ENCODE measurements at regions not wholly inside any gene's neighbourhood (a gene's known extent, or its start where the extent isn't known, plus 50 kb on each side); places are given as distances from the start of the nearest gene placed in this dataset.
A peak's percentile ranks its signal among the peaks of the same experiment; 100 is the strongest.

DNA sequence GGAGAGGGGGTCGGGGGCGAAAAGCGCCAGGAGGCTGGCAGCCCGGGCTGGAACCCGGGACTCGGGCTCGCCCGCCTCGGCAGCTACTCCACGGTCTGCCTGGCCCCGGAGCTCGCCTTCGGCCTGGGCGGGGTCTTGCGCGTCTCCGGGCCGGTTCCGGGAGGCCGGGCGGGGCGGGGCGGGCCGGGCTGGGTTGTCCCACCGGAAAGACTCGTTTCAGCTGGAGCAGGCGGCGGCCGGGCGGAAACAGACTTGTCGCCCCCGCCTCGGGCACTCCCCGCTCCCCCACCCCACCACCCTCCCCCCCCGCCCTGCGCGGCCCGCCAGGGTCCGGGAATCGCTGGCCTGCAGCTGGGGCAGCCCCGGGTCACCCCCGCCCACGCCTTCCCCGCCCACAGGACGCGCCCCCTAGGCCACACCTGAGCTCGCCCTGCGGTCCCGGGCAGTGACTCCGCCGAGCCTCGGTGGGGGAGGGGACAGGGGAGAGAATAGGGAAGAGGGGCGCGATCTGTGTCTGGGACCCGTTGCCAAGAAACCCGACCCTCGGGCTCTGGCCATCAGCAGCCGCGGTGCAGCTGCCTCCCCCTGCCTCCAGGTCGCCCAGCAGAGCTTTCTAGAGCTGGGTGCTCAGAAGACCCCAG, 109.4 kb downstream of the KCTD15 start:
- DNase-seq (ENCODE audit: low spot score) (peak; percentile 24), ATAC-seq (ENCODE audit: low FRiP score) (peak; percentile 80)
- TF ChIP-seq, protein P1, sequence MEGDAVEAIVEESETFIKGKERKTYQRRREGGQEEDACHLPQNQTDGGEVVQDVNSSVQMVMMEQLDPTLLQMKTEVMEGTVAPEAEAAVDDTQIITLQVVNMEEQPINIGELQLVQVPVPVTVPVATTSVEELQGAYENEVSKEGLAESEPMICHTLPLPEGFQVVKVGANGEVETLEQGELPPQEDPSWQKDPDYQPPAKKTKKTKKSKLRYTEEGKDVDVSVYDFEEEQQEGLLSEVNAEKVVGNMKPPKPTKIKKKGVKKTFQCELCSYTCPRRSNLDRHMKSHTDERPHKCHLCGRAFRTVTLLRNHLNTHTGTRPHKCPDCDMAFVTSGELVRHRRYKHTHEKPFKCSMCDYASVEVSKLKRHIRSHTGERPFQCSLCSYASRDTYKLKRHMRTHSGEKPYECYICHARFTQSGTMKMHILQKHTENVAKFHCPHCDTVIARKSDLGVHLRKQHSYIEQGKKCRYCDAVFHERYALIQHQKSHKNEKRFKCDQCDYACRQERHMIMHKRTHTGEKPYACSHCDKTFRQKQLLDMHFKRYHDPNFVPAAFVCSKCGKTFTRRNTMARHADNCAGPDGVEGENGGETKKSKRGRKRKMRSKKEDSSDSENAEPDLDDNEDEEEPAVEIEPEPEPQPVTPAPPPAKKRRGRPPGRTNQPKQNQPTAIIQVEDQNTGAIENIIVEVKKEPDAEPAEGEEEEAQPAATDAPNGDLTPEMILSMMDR (IDR thresholded peaks at IDR 0.05) = no peak

DNA sequence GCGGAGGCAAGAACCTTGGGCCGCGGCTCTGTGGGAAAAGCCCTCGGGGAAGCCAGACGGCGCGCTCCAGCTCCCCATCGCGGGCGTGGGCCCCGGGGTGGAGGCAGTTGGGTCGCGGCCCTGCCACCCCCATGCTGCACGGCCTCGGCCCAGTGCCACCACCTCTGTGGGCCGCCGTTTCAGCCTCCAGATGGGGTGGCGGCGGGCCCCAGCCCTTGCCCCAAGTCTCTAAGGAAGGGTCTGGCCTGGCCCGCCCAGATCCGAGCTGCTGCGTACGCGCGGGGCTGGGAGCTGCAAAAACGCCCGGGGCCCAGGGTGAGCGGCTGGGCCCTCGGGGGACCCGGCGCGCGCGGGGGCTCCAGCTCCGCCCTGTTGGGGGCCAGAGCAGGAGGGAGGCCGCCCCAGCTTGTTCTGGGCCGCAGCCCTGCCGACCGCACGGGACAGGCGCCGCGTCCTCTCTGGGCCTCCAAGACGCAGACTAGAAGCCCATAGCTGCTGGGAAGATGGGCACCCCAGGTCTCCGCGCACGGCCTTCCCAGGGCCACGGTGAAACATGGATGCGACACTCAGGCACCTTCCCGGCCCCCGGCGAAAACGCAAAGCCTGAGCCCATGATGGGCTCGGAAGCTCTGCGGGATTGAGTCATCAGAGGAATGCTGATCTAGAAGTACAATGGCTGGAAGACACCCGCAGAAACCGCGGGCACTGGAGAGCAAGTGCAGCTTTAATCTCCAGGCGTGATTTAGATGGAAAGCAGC, 110.1 kb downstream of the KCTD15 start:
- peak; percentile 9 for ATAC-seq (ENCODE audit: low FRiP score)
- TF ChIP-seq, protein P1 (IDR thresholded peaks at IDR 0.05) = no peak
- DNase-seq (ENCODE audit: low spot score) = no peak

DNA sequence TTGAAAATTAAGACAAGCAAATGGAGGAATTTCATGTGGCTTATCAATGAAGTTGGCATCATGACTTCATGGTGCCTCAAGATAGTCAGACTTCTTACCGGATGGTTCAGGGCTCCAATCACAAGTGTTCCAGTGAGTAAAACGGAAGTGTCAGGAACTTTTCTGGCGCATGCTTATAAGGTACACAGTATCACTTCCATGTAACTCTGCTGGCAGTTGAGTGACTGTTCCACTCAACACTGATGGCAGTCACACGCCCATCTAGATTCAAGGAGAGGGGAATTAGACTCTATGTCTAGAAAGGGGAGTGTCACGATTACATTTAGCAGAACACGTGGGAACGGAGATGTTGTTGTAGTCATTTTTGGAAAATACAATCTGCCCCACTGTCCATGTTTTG, 114.3 kb downstream of the KCTD15 start:
- no peak for ATAC-seq (ENCODE audit: low FRiP score)

DNA sequence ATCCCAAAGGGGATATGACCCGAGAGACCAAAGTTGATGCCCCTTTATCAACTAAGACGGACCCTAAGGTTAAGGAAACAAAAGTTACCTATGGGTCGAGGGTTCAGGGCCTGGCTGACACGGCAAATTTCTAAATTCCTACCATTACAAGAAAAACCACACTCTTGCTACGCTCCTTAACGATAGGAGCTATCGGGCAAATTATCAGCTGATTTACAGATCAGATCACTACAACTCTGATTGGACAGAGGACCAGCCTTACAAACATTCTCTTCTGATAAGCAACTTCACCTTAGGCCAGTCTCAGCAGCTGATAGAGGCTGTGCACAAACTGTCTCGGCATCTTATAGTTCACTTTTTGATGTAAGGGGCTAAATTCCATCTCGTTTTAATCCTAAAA, 117.9 kb downstream of the KCTD15 start:
- TF ChIP-seq, protein P1 (IDR thresholded peaks at IDR 0.05) = no peak
- ATAC-seq (ENCODE audit: low FRiP score) (no peak), DNase-seq (ENCODE audit: low spot score) (no peak)

More for the DNA sequence above, 114.3 kb downstream of the KCTD15 start:
- TF ChIP-seq, protein P1 (IDR thresholded peaks at IDR 0.05) = no peak
- DNase-seq (ENCODE audit: low spot score) = no peak

DNA sequence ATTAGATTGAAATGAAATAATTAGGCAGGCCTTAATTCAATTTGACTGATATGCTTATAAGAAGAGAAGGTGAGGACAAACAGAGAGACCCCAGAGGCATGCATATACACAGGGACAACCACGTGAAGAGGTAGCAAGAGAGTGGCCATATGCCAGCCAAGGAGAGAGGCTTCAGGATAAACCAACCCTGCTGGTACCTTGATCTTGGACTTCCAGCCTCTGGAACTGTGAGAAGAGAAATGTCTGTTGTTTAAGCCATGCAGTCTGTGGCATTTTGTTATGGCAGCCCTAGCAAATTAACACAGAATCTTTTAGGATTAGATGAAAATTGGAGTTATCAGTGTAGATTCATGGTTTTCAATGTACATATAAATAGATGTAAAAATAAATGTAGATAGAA, 120.1 kb downstream of the KCTD15 start:
- TF ChIP-seq, protein P1 (IDR thresholded peaks at IDR 0.05) = no peak
- no peak for DNase-seq (ENCODE audit: low spot score)
- ATAC-seq (ENCODE audit: low FRiP score) = no peak

DNA sequence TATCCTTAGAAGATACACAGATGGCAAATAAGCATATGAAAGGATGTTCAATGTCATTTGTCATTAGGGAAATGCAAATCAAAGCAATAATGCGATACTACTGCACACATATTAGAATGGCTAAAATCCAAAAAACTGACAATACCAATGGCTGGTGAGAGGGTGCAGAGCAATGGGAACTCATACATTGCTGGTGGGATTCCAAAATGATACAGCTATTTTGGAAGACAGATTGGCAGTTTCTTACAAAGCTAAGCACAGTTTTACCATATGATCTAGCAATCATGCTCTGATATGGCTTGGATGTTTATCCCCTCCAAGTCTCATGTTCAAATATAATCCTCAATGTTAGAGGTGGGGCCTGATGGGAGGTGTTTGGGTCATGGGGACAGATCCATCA, 122.6 kb downstream of the KCTD15 start:
- TF ChIP-seq, protein P1 (IDR thresholded peaks at IDR 0.05) = no peak
- ATAC-seq (ENCODE audit: low FRiP score) = no peak
- DNase-seq (ENCODE audit: low spot score) = no peak

DNA sequence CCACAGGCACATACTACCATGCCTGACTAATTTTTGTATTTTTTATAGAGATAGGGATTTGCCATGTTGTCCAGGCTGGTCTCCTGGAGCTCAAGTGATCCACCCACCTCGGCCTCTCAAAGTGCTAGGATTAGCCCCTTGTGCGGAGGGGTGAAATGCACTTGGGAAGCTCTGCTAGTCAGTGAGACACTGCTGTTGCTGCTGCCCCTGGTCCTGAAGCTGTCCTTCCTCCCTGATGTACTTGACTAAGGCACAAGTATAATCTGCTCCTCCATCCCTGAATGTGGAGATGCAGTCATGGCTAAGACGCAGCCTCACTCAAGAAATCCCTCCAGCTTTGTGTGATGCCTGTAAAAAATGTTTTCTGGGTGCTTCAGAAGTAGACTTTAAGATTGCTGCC, 124.5 kb downstream of the KCTD15 start:
- TF ChIP-seq, protein P1 (IDR thresholded peaks at IDR 0.05) = no peak
- ATAC-seq (ENCODE audit: low FRiP score) = no peak
- DNase-seq (ENCODE audit: low spot score) = no peak

All from omental fat pad (tissue), 3 donors.